SW 1271 (cell line): ENCODE measurements at regions not wholly inside any gene's neighbourhood (a gene's known extent, or its start where the extent isn't known, plus 50 kb on each side); places are given as distances from the start of the nearest gene placed in this dataset.

Experiments
- DNase-seq, 2 experiments: peaks; one replicate each; lab custom pipeline; 2025; lab: John Stamatoyannopoulos, UW

- DNase-seq: no peak
Observed at GRCh38 chr2:146143971-146144370, 1624.1 kb upstream of the ZEB2 start.

- no peak for DNase-seq
Observed at GRCh38 chr2:146138820-146139219, 1618.9 kb upstream of the ZEB2 start.

- DNase-seq: no peak
Observed at GRCh38 chr2:146135245-146135644, 1615.3 kb upstream of the ZEB2 start.

DNA sequence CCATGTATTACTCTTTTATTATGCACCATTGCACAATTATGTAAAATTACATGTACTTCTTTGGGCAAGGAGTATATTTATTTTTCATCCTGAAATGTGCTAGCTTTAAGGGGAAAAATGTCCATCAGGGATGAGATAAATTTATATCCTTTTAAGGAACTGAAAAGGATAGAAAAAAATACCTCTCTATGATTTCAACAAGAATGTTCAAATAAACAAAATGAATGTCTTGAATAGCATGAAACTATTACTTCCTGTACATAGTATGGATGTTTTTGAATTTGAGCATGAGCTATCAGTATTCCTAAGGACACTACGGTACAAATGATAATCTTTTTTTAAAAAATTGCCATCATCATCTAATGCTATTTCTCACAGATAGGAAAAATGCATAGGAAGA is 1611.9 kb upstream of the ZEB2 start:
- DNase-seq: no peak

- DNase-seq: no peak
Observed at GRCh38 chr2:146131048-146131447, 1611.1 kb upstream of the ZEB2 start.

GRCh38 chr2:146130290-146130689 is 1610.4 kb upstream of the ZEB2 start:
- no peak for DNase-seq

- DNase-seq: no peak
Observed at GRCh38 chr2:146129231-146129630, 1609.3 kb upstream of the ZEB2 start.

- DNase-seq: no peak
Observed at GRCh38 chr2:146128216-146128615, 1608.3 kb upstream of the ZEB2 start.

DNA sequence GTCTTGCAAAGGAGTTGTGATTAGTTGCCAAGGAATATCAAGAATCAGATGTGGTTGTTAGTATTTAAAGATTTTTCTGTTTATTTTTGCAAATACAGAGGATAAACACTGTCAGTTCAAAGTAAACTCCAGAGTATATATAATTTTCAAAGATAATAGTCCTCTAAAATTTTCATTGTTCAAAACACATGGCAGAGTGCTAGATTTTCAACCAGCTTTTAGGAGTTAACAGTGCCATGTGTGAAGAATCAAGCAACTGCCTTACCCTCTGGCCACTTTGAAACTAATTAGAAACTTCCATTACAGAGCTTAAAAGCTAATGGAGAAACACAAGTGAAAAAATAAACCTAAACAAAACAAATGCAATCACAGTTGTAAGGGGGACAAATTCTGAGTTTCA is 1605.6 kb upstream of the ZEB2 start:
- no peak for DNase-seq

DNA sequence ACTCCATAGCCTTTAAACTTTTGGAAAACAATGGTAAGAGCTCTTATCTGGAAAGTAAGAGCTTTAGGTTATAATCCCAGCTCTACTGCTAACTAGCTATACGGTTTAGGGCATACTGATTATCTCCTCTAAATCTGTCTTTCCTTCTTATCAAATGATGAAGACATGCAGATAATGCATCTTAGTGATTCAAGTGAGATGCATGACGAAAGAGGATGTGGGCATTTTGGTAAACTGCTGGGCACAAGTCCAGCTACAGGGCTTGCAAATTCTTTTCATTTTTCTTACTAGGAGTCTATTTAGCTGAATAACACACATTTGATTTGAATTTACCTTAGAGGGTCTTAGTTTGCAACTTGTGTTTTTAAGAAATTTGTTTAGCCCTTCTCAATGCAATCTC is 1604.8 kb upstream of the ZEB2 start:
- DNase-seq: peak in 1 of 2 experiments; percentile 17

DNA sequence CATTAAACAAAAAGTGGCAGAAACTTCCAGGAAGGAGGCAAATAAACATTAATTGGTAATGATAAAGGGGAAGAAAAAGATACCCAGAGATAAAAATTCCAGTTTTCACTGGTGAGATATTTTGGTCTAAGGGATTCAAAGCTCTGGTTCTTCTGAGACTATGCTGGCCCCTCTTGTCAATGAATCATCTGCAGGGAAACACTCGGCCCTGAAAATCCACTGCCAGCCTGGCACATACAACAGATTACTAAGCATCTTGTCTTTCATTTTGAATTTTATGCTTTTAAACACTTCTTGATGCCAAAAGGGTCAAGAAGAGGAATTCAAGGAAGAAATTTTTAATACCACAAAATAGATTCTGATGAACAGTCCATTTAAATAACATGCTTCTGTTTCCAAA is 1603.8 kb upstream of the ZEB2 start:
- no peak for DNase-seq

GRCh38 chr2:146123256-146123655 is 1603.3 kb upstream of the ZEB2 start:
- no peak for DNase-seq

- DNase-seq: no peak
Observed at GRCh38 chr2:146119586-146119985, 1599.7 kb upstream of the ZEB2 start.

GRCh38 chr2:146108993-146109392 is 1589.1 kb upstream of the ZEB2 start:
- no peak for DNase-seq

GRCh38 chr2:146094185-146094584 is 1574.3 kb upstream of the ZEB2 start:
- DNase-seq: no peak

DNA sequence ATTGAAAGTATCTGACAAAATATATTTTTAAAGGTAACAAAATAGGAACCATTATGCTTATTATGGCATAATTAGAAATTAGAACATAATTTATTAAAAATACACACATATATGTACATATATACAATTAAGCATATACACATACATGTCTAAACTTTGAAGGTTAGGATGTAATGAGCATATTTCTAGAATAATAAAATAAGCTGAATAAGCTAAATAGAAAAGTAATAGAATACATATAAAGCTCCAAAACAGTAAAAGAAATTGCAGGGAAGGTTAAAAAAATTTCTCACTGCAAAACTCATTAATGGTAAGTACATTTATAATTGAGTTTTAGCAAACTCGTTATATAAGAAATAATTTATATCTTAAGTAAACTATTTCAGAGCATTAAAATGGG is 1561.5 kb upstream of the ZEB2 start:
- DNase-seq: no peak

DNA sequence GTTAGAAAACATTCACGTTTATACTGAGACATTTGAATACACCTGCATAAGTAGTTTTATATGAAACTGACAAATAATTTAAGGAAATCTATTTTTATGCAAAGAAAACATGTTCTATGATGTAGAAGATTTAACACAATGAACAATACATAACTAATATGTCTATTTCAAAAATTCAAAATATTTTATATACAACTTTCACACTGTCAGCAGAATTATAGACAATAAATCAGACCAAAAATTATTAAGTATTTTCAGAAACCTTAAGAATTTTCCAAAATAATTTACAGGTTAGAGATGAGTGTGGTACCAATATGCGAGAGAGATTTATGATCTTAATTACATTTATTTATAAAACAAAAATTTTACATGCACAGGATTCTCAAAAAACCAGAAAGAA is 1561.0 kb upstream of the ZEB2 start:
- no peak for DNase-seq

DNA sequence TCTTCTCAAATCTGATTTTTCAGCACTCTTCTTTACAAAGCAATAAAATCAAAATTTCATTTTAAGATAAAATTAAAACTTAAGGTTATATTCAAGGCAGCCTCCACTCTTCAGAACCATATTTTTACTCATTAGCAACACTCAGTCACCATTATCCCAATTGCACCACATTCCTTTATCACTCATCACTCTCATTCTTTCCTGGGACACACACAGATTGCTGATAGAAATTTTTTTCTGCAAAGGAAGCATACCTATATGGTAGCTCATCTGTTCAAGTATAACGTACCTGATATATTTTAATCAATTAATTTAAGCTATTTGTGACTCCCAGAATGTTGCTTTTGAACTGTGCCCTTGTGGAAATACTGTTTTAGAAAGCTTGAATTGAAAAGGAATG is 1559.3 kb upstream of the ZEB2 start:
- DNase-seq: no peak

- no peak for DNase-seq
Observed at GRCh38 chr2:146077156-146077555, 1557.2 kb upstream of the ZEB2 start.

- DNase-seq: no peak
Observed at GRCh38 chr2:146068051-146068450, 1548.1 kb upstream of the ZEB2 start.

GRCh38 chr2:146048141-146048540 is 1528.2 kb upstream of the ZEB2 start:
- DNase-seq: no peak

DNA sequence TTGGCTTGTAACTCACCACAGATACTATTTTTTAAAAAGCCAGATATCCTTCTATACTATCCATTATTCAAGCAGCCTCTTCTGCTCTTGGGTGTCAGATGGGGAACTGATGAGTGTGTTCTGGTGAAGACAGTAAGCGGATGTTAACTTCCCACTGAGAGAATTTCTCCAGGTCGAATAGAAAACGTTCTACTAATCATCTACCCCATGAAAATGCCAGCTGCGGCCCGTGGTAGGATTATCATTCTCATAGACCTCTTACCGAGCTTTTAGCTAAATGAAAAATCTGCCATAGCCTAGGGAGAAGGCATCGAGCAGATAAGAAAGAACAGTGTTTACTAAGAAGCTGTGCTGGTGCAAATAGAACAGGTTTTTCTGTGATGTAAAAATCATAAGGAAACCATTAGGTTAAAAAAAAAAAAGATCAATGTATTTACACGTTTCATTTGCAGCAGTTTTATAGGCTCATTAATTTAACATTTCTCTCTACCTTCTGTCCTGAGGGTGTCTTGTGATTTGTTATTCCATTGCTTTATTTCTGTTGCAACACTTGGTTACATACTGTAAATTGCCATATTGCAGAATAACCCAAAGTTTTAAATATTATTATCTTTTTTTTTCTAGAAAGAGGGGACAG is 1521.5 kb upstream of the ZEB2 start:
- DNase-seq: no peak

- DNase-seq: no peak
Observed at GRCh38 chr2:146040051-146040450, 1520.1 kb upstream of the ZEB2 start.

GRCh38 chr2:146038014-146038413 is 1518.1 kb upstream of the ZEB2 start:
- DNase-seq: no peak
